ENCODE measurements at regions not wholly inside any gene's neighbourhood (a gene's known extent, or its start where the extent isn't known, plus 50 kb on each side); places are given as distances from the start of the nearest gene placed in this dataset.
"Not testable (repeated sequence)": the region's sequence is repeated elsewhere in the genome, so short reads cannot be mapped to it uniquely, and the experiment has no call there.

DNA sequence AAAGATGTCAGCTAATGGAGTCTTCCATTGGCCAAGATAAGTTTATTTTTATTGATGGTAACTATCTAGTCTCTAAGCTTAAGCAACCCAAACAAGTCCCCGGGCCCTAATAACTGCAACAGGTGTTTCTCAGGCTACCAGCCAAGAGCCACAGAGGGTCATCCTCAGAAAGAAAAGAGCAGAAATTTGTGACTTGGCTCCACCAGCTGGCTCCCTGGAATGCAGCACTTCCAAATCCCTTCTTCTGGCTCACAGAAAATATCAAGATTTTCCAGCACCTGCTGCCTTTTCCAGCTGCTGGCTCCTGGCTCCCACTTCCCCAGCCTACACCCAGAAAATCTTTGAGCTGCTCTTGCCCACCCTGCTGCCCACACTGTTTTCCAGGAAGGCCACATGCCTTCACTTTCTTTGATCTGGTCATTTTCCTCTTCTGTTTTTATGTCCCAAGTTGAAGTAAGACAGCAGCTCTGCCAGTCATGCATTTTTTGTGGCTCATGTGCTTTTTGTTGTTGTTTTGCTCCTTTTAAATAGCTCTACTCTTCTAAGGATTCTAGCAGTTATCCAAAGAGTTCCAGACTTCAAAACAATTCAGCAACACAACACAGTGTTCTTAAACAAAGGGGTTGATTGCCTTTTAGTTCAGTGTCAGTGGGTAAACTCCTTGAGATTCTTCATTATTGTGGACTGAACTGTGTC is 151.0 kb upstream of the SMLR1 start:
- DNase-seq, result peak; percentile 36

GRCh38 chr6:130676773-130677144 is 150.4 kb upstream of the SMLR1 start:
- DNase-seq, result no peak

DNA sequence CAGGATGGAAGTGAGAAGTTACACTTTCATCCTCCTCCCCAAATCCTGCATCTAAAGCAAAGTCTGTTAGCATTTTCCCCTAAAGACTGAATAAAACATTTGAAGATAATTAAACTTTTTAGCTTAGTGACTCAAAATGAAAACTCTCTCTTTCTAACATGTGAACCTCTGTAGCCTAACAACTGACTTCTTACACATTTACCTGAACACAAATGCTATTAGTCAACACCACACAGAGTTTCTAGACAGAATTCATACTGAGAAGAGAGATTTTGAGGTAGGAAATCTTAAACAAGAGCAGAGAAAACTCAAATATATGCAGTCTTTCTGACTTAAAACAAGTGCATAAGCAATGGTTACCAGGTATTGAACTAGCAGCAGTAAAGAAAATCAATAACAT is 149.9 kb upstream of the SMLR1 start:
- no peak for DNase-seq

- DNase-seq, result no peak
Observed at GRCh38 chr6:130677766-130678165, 149.4 kb upstream of the SMLR1 start.

DNA sequence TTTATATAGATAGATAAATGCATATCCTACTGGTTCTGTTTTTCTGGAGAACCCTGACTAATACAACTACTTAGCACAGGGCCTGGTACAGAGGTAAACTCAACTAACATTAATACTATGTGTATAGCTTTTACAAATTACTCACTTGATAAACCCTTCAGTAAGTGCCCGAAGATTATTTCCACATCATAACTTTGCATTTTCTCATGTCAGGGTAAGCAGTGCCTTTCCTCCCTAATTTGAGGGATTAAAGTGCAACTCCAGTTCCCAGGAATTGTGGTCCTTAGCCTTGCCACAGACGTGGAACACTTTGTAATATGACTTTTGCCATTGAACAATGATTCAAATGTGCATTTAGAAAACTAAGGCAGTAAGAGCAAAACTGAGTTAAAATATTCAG is 147.5 kb upstream of the SMLR1 start:
- DNase-seq, result no peak

GRCh38 chr6:130680116-130680515 is 147.1 kb upstream of the SMLR1 start:
- no peak for DNase-seq

DNA sequence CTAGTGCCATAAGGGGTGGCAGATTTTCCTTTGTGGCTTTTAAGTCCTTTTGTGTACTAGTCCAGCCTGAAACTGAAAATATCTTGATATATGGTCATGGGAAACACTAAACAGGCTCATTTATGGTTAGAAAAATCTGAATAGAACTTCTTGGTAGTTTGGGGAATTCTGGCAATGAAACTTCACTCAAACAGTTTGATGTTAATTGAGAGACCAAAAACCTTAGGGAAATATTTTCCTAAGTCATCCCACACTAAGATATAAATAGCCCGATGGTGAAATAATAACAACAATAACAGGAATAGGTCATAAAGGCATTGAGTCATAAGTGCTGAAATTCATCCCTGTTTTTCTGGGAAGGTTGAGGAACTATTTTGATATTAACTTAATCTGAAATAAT is 146.2 kb upstream of the SMLR1 start:
- no peak for DNase-seq

DNA sequence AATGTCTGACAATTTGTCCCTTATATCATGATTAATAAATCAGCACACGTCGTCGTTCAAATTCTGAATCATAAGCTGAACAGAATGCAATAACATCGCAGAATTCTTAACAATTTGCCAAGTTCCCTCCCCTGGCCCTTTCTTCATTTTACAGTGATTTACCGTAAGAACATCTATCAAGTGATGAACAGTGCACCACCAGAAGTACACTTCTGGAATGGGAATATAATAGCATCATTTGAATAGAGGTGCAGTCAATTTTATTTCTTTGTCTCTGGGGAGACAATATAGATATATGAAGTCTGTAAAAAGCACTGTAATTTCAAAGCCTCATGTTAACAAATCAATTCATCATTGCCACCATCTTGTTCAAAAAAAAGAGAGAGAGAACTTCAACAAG is 145.1 kb upstream of the SMLR1 start:
- no peak for DNase-seq

DNA sequence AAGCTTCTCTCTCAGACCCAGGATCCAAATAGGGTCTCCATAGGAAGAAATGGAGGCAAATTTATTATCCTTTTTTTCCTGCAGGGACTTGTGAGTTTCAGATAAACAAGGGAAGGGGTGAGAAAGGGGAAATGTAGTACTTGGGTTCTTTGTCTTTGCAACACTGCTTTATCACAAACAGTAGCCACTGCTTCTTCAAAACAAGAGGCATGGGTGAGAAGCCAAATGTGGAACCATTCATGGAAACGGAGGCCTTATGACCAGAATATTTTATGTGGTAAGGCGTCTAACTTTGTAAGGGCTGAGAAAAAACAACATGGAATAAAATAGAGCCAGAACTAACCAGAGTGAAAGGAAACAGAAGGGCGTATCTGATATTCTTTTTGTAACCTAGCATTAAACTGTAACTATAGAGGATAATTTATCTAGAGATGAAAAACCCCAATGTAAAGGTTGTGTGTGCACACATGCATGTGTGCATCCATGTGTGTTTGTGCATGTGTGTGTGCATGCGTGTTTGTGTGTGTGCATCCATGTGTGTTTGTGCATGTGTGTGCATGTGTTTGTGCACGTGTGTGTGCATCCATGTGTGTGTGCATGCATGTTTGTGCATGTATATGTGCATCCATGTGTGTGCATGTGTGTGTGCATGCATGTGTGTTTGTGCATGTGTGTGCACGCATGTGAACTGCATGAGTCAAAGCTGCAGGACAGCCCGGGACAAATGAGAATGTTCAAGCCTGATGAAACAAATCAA is 143.3 kb upstream of the SMLR1 start:
- DNase-seq, result no peak

DNA sequence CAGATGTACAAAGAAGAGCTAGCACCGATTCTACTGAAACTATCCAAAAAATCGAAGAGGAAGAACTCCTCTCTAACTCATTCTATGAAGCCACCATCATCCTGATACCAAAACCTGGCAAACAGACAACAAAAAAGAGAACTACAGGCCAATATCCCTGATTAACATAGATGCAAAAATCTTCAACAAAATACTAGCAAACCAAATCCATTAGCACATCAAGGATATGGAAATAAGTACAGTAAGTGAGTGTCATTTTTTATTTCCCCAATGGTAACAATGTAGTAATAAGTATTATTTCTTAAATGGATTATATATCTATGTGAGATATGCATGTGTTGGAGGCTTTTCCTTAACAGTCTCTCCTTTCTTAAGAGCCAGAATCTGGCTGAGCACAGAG is 134.5 kb upstream of the SMLR1 start:
- no peak for DNase-seq

- no peak for DNase-seq
Observed at GRCh38 chr6:130693944-130694343, 133.3 kb upstream of the SMLR1 start.

DNA sequence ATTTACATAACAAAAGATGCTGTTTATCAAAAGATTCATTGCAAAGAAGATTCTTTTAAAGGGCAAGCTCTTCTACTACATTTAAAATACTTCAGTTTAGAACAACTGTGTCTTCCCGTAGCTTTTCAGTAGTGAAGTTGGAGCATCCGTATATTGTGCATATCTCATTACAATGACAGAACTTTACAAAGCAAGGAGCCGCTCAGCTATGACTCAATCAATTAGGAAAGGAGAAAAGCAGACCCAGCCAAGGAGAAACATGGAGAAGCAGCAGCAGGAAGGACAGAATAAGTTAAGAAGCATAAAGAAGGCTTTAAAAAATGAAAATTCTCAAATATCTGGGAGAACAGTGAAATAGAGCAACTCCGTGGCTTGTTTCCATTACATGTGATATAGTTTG is 132.6 kb upstream of the SMLR1 start:
- no peak for DNase-seq

DNA sequence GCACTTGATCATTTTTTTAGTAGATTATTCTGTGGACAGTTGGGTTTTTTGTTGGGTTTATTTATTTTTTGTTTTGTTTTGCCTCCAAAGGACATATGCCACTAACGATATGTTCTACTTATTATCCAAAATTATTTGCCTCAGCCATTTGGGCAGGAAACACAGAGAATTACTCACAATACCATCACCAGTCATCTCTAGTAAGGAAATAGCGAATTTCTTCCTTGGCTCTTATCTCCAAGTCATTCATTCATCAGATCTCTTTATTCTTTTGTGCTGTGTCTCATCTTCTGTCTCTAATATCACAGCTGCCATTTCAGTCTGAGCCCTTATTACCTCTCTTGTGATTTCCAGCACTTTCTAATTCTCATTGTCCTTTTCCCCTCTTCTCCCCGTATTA is 130.4 kb upstream of the SMLR1 start:
- no peak for DNase-seq

DNA sequence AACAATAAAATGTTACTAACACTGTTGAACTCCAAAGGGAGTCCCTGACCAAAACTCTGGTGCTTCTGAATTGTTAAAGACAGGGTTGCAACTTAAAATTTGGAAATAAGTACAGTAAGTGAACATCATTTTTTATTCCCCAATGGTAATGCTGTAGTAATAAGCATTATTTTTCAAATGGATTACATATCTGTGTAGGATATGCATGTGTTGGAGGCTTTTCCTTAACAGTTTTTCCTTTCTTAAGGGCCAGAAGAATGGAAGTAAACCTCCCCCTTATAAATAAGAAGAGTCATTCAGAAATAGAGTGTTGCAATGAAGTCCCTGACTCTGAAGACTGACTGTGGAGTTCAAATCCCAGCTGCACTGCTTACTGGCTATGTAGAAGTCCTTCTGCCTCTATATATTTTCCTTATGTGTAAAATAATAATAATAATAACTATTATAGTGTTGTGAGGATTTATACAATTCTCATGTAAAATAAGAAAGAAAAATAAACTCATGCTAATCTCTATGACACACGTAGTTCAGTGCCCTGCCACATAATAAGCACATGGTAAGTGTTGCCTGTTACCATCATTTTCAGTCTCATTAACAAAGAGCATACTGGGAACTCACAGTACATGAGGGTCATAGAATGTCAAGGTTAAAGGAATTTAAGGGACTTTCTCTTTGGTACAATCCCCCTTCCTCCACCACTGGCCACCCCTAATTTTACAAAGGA is 129.8 kb upstream of the SMLR1 start:
- DNase-seq, result no peak

DNA sequence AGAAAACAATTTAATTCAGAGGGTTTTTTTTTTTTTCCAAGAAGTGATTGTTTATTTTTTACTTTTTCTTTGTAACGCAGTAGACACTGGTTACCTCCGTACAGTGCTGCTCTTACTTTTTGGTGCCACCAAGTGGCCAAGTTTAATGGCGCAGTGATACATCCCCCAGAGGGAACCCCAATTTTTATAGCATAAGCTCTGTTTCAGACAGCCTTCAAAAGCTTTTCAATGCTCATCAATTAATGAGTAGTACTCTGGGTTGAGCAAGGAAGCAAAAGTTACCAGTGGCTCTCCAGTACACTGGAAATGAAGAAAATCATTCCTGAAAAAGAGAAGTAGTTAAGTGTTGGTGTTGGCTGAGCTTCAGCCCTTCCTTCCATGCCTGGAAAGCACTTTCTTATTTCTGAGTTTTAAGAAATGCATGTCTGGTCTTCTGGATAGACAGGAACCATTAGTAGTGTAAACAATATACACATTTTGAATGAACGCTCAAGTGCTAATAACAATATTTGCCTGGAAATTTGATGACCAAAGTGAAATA is 129.1 kb upstream of the SMLR1 start:
- DNase-seq, result peak; percentile 23

DNA sequence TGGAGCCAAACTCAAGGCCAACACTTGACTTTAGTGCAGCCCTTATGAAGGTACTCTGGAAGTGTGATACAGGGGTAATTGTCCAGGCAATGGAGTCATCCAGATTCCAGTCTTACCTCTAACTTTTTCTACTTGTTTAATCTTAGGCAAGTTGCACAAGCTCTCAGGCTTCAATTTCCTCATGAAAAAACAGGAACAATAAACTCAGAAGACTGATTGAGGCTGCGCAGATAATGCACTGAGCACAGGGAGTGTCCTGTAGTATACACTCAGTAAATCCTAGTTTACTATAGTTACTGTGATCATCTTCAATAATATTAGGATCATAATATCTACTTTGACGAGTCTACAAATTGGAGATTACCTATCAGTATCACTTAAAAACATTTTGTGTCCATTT is 127.5 kb upstream of the SMLR1 start:
- DNase-seq, result no peak

GRCh38 chr6:130700397-130700796 is 126.8 kb upstream of the SMLR1 start:
- DNase-seq, result no peak

- no peak for DNase-seq
Observed at GRCh38 chr6:130708338-130708737, 118.9 kb upstream of the SMLR1 start.

DNA sequence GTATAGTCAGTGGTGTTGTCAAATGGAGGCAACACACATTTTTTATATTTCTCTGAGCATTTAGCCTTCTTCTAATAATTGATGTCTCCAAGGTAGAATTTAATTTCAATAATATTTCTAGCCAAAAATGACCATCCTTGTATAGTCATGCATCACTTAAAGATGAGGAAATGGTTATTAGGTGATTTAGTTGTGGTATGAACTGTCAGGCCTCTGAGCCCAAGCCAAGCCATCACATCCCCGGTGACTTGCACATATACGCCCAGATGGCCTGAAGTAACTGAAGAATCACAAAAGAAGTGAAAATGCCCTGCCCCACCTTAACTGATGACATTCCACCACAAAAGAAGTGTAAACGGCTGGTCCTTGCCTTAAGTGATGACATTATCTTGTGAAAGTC is 115.6 kb upstream of the SMLR1 start:
- DNase-seq, result not testable (repeated sequence)

DNA sequence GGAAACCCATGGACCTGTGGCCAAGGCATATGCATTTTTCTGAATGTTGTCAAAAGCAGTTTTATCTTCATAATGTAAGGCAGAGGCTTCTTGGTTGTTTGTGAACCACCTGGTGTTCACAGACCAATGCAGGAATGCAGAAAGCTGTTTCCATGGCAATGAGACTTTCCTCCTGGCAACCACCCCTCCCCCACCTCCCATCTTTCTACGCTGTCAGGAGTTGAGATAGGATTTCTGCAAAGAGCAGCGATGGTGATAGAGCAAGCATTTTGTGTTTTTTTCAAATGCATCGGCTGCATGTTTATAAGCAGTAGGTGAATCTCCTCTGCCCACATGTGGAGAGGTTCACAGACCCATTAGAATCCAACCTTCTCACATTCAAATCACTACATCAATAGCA is 114.1 kb upstream of the SMLR1 start:
- no peak for DNase-seq

DNA sequence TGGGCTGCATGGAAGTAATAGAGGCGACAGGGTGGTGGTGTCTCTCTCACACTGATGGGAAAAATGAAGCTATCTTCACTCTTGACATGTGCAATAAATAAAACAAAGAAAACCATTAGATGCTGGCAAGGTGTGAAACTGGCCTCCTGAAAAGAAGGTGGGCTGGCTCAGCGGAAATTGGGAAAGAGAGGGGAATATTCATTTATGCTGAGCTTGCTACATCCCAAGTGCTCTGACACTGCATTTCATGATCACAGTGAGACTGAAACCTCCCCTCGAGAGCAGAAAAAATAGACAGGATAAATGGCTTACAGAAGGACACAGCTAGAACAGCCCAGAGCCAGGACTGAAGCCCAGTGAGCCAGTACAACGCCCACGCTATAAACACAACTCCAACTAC is 112.1 kb upstream of the SMLR1 start:
- DNase-seq, result no peak

DNA sequence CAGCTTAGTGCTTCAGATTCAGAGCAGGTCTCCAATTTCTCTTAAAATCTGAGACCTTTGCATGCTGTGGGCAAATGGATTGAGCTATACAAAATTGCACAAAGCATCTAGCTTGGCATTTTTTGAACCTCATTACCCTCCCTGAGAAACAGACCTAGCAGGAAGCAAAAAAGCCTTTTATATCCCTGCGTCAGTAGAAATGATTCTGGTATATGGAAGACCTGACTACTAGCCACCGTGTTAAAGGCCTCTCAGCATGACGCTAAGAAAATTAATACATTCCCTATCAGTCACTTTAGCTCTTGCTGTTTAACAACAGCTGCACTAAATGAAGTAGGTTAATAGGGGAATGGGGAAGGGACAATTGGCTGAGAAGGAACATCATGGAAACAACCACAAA is 110.7 kb upstream of the SMLR1 start:
- no peak for DNase-seq

DNA sequence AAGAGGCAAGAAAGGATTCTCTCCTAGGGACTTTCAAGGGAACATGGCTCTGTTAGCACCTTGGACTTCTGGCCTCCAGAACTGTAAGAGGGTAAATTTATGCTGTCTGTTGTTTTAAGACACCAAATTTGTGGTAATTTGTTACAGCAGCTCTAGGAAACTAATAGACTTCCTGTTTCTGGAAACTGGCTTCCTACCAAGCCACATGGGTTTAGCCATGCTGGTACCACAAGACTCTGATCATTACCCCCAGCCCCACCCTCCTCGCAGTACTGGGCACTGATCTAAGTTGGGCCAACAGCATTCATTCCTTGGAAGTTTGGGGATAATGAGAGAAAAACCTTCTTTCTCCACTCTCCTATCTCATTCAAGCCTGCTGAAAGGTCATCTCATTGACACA is 109.5 kb upstream of the SMLR1 start:
- no peak for DNase-seq
